Erythroblast (primary cell): ENCODE measurements at regions not wholly inside any gene's neighbourhood (a gene's known extent, or its start where the extent isn't known, plus 50 kb on each side); places are given as distances from the start of the nearest gene placed in this dataset.

Source experiments
- GATA1 ChIP-seq: IDR thresholded peaks from 2 replicates; pipeline ENCODE4 v1.6.1; 2011; ENCODE audit warnings: low read depth, mild to moderate bottlenecking, control low read depth, low read length, moderate library complexity
- POLR2A ChIP-seq: IDR thresholded peaks from 2 replicates; pipeline ENCODE4 v1.6.1; 2011; ENCODE audit warnings: mild to moderate bottlenecking, low read length

- TF ChIP-seq POLR2A: no peak
- TF ChIP-seq GATA1: no peak
Observed at GRCh38 chr22:27625769-27626674, 175.5 kb downstream of the MN1 start.
